ENCODE measurements at regions not wholly inside any gene's neighbourhood (a gene's known extent, or its start where the extent isn't known, plus 50 kb on each side); places are given as distances from the start of the nearest gene placed in this dataset.

DNA sequence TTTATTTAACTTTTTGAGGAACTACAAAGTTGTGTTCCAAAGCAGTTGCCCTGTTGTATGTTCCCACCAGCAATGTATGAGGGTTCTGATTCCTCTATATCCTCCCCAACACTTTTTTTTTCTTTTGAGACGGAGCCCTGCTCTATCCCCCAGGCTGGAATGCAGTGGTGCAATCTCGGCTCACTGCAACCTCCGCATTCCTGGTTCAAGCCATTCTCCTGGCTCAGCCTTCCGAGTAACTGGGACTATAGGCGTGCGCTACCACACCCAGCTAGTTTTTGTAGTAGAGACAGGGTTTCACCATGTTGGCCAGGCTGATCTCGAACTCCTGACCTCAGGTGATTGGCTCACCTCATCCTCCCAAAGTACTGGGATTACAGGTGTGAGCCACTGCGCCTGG is 60.4 kb upstream of the ENAH start:
- Histone ChIP-seq H3K9ac (ENCODE audit: low read depth in 1 of 2, low read length in 2 of 2) (no peak overlapping the region), H3K9me3 (ENCODE audit: control insufficient read depth in 4 of 4, low read length in 3 of 4) (no peaks in the 10 kb centered on the region), H3K36me3 (ENCODE audit: control insufficient read depth in 4 of 4, insufficient read depth in 3 of 4, low read depth in 1 of 4, low read length in 3 of 4) (no peaks in the 10 kb centered on the region), H3K4me1 (ENCODE audit: control insufficient read depth in 4 of 4, insufficient read depth in 4 of 4, low read length in 3 of 4) (no peaks in the 10 kb centered on the region), H3K27ac (ENCODE audit: low read depth in 1 of 2, low read length in 2 of 2) (no peak overlapping the region), H3K27me3 (ENCODE audit: control insufficient read depth in 4 of 4, insufficient read depth in 4 of 4, low read length in 3 of 4) (no peaks in the 10 kb centered on the region), H3K4me3 (ENCODE audit: low read depth in 1 of 3, low read length in 3 of 3) (no peak overlapping the region)
- TF ChIP-seq SP1 (IDR thresholded peaks at IDR 0.05) (no peak), TAF1 (conservative IDR thresholded peaks at IDR 0.05) (no peak), ZBTB33 (IDR thresholded peaks at IDR 0.05) (no peak), YY1 (IDR thresholded peaks at IDR 0.05) (no peak), RXRA (IDR thresholded peaks at IDR 0.05) (no peak), FOXA2 (IDR thresholded peaks at IDR 0.05) (no peak), NR2F2 (IDR thresholded peaks at IDR 0.05) (no peak), GABPA (IDR thresholded peaks at IDR 0.05 in 1 of 2, conservative IDR thresholded peaks at IDR 0.05 in 1 of 2) (no peak), JUND (IDR thresholded peaks at IDR 0.05) (no peak), REST (IDR thresholded peaks at IDR 0.05) (no peak), CTCF (IDR thresholded peaks at IDR 0.05; ENCODE audit: low read depth, low read length, missing input control) (no peak)
- TF ChIP-seq, protein P1, sequence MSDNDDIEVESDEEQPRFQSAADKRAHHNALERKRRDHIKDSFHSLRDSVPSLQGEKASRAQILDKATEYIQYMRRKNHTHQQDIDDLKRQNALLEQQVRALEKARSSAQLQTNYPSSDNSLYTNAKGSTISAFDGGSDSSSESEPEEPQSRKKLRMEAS (IDR thresholded peaks at IDR 0.05) = no peak
- TF ChIP-seq, protein P2, sequence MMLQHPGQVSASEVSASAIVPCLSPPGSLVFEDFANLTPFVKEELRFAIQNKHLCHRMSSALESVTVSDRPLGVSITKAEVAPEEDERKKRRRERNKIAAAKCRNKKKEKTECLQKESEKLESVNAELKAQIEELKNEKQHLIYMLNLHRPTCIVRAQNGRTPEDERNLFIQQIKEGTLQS (IDR thresholded peaks at IDR 0.05) = no peak
- DNase-seq (ENCODE audit: low spot score) = no peak
- WGBS = 96% methylated on average over 8 of the region's 8 CpGs

DNA sequence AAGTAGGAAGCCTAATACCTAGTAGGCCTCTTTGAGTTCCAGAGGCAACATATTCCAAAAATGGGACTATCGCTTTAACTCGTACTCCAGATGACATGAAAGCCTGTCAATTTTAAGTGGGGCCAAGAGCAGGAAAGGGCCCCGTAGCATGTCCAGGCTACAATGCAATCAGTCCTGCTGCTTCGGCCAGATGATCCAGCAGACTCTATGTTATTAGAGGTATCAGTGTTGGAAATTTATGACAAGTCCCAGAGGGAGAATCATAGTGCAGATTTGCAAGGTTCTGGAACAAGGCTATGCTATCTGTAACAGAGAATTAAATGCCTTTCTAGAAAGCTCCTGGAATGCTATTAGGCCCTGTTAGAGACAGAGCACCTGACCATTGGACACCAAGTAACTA is 56.7 kb upstream of the SRP9 start:
- no peaks in the 10 kb centered on the region for H3K36me3 ChIP-seq (ENCODE audit: control insufficient read depth in 4 of 4, insufficient read depth in 3 of 4, low read depth in 1 of 4, low read length in 3 of 4)

More for the DNA sequence above, 56.7 kb upstream of the SRP9 start:
- Histone ChIP-seq H3K27ac (ENCODE audit: low read depth in 1 of 2, low read length in 2 of 2) (no peak overlapping the region), H3K9me3 (ENCODE audit: control insufficient read depth in 4 of 4, low read length in 3 of 4) (no peaks in the 10 kb centered on the region), H3K4me1 (ENCODE audit: control insufficient read depth in 4 of 4, insufficient read depth in 4 of 4, low read length in 3 of 4) (no peaks in the 10 kb centered on the region), H3K9ac (ENCODE audit: low read depth in 1 of 2, low read length in 2 of 2) (no peak overlapping the region), H3K4me3 (ENCODE audit: low read depth in 1 of 3, low read length in 3 of 3) (no peak overlapping the region), H3K27me3 (ENCODE audit: control insufficient read depth in 4 of 4, insufficient read depth in 4 of 4, low read length in 3 of 4) (no peaks in the 10 kb centered on the region)
- WGBS = 96% methylated on average over 4 of the region's 4 CpGs
- no peak for TF ChIP-seq ZBTB33 (IDR thresholded peaks at IDR 0.05)
- no peak for DNase-seq (ENCODE audit: low spot score)
